Inflammatory macrophage treated with lipopolysaccharide for 1 hour (primary cell): ENCODE measurements at regions not wholly inside any gene's neighbourhood (a gene's known extent, or its start where the extent isn't known, plus 50 kb on each side); places are given as distances from the start of the nearest gene placed in this dataset.
A peak's percentile ranks its signal among the peaks of the same experiment; 100 is the strongest.

Experiments used
- DNase-seq, 2 donors: peaks; one replicate each; pipeline ENCODE4 v3.0.0-alpha.2; 2020 to 2022

GRCh38 chr15:89421219-89421618, 75.2 kb downstream of the RHCG start:
- no peak for DNase-seq

GRCh38 chr15:89419370-89419984, 76.9 kb downstream of the RHCG start:
- DNase-seq = peak; percentile 17 to 51

- no peak for DNase-seq
These were observed 79.1 kb downstream of the RHCG start for GRCh38 chr15:89417206-89417725.

- peak; percentile 67 to 90 for DNase-seq
These were observed 79.8 kb downstream of the RHCG start for GRCh38 chr15:89416339-89417183.

- DNase-seq = no peak
These were observed 79.9 kb upstream of the POLG start for GRCh38 chr15:89414571-89414970.

- no peak for DNase-seq
These were observed 79.3 kb upstream of the POLG start for GRCh38 chr15:89413877-89414276.

- DNase-seq = no peak
These were observed 78.3 kb upstream of the POLG start for GRCh38 chr15:89412905-89413411.

GRCh38 chr15:89410039-89410435, 75.4 kb upstream of the POLG start:
- DNase-seq = no peak

GRCh38 chr15:89409184-89410038, 74.8 kb upstream of the POLG start:
- DNase-seq = no peak

- peak; percentile 8 to 46 for DNase-seq
These were observed 74.0 kb upstream of the POLG start for GRCh38 chr15:89408372-89409183.

- DNase-seq = peak; percentile 51 to 68
These were observed 72.5 kb upstream of the POLG start for GRCh38 chr15:89406940-89407607.

- no peak for DNase-seq
These were observed 71.8 kb upstream of the POLG start for GRCh38 chr15:89406218-89406939.

GRCh38 chr15:89405494-89405893, 70.9 kb upstream of the POLG start:
- DNase-seq = no peak

GRCh38 chr15:89404023-89404422, 69.4 kb upstream of the POLG start:
- DNase-seq = no peak

GRCh38 chr15:89402518-89402805, 67.8 kb upstream of the POLG start:
- no peak for DNase-seq

GRCh38 chr15:89401631-89402517, 67.2 kb upstream of the POLG start:
- peak; percentile 74 to 76 for DNase-seq

- no peak for DNase-seq
These were observed 66.3 kb upstream of the POLG start for GRCh38 chr15:89400782-89401545.

GRCh38 chr15:89400116-89400781, 65.6 kb upstream of the POLG start:
- no peak for DNase-seq
